ENCODE measurements at regions not wholly inside any gene's neighbourhood (a gene's known extent, or its start where the extent isn't known, plus 50 kb on each side); places are given as distances from the start of the nearest gene placed in this dataset.
"Not testable (repeated sequence)": the region's sequence is repeated elsewhere in the genome, so short reads cannot be mapped to it uniquely, and the experiment has no call there.

- Histone ChIP-seq H3K4me3 (replicated peaks; ENCODE audit: low read depth, low read length) (no peak overlapping the region), H3K36me3 (ENCODE audit: control insufficient read depth, insufficient read depth, low read length) (no peaks in the 10 kb centered on the region), H3K27me3 (replicated peaks; ENCODE audit: control insufficient read depth, insufficient read depth, low read length) (no peaks in the 10 kb centered on the region)
- no peak for DNase-seq (ENCODE audit: extremely low read depth, insufficient read length)
- no peak for TF ChIP-seq CTCF (IDR thresholded peaks at IDR 0.05; ENCODE audit: insufficient read depth, low read length, poor library complexity, severe bottlenecking)
Observed at GRCh38 chr14:44385906-44386305, 121.2 kb downstream of the FSCB start.

- H3K4me3 ChIP-seq (replicated peaks; ENCODE audit: low read depth, low read length); H3K27me3 ChIP-seq (replicated peaks; ENCODE audit: control insufficient read depth, insufficient read depth, low read length); H3K36me3 ChIP-seq (ENCODE audit: control insufficient read depth, insufficient read depth, low read length); DNase-seq (ENCODE audit: extremely low read depth, insufficient read length): not testable (repeated sequence)
Observed at GRCh38 chr14:44385296-44385695, 121.8 kb downstream of the FSCB start.

- not testable (repeated sequence) for H3K36me3 ChIP-seq (ENCODE audit: control insufficient read depth, insufficient read depth, low read length); H3K4me3 ChIP-seq (replicated peaks; ENCODE audit: low read depth, low read length); DNase-seq (ENCODE audit: extremely low read depth, insufficient read length); H3K27me3 ChIP-seq (replicated peaks; ENCODE audit: control insufficient read depth, insufficient read depth, low read length)
Observed at GRCh38 chr14:44384601-44385293, 122.3 kb downstream of the FSCB start.

DNA sequence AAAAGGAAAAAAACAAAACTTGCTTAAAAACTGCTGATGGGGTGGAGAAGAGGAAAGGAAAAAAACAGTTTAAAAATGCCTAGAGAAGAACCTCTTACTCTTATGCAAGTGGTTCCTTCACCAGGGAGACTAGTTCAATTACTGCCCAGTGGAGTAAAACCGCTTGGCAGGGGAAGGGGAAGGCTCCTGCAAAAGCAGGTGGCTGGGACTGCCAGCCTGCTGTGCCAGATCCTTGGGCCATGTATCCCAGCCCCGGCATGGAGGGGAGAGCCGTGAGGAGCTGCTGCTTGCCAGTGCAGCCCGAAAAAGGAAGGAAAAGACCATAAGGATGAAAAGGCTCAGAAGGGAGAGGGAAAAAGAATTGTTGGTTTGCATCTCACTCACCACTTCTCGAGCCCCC lies 123.0 kb downstream of the FSCB start:
- DNase-seq (ENCODE audit: extremely low read depth, insufficient read length), result no peak
- Histone ChIP-seq H3K36me3 (ENCODE audit: control insufficient read depth, insufficient read depth, low read length) (no peaks in the 10 kb centered on the region), H3K27me3 (replicated peaks; ENCODE audit: control insufficient read depth, insufficient read depth, low read length) (no peaks in the 10 kb centered on the region), H3K4me3 (replicated peaks; ENCODE audit: low read depth, low read length) (no peak overlapping the region)
- TF ChIP-seq CTCF (IDR thresholded peaks at IDR 0.05; ENCODE audit: insufficient read depth, low read length, poor library complexity, severe bottlenecking), result no peak

DNA sequence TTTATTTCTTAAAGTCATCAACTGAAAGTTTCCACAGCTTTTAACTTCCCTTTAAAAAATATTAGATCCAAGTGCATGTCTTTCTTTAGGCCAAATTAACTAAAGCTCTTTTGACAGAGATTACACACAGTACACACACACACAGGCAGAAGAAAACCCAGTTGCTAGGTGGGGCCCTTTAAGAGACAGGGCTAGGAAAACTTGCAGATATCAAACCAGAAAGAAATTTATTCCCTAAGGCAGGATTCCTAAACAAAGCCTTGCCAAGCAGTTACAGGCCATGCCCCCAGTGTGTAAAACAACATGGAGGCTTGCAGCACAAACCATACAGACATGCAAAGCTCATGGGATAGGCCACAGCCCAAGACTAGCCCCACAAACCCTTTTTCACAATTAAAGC lies 123.4 kb downstream of the FSCB start:
- TF ChIP-seq CTCF (IDR thresholded peaks at IDR 0.05; ENCODE audit: insufficient read depth, low read length, poor library complexity, severe bottlenecking), result no peak
- no peaks in the 10 kb centered on the region for H3K27me3 ChIP-seq (replicated peaks; ENCODE audit: control insufficient read depth, insufficient read depth, low read length)
- no peak overlapping the region for H3K4me3 ChIP-seq (replicated peaks; ENCODE audit: low read depth, low read length)
- no peak for DNase-seq (ENCODE audit: extremely low read depth, insufficient read length)
- no peaks in the 10 kb centered on the region for H3K36me3 ChIP-seq (ENCODE audit: control insufficient read depth, insufficient read depth, low read length)

DNA sequence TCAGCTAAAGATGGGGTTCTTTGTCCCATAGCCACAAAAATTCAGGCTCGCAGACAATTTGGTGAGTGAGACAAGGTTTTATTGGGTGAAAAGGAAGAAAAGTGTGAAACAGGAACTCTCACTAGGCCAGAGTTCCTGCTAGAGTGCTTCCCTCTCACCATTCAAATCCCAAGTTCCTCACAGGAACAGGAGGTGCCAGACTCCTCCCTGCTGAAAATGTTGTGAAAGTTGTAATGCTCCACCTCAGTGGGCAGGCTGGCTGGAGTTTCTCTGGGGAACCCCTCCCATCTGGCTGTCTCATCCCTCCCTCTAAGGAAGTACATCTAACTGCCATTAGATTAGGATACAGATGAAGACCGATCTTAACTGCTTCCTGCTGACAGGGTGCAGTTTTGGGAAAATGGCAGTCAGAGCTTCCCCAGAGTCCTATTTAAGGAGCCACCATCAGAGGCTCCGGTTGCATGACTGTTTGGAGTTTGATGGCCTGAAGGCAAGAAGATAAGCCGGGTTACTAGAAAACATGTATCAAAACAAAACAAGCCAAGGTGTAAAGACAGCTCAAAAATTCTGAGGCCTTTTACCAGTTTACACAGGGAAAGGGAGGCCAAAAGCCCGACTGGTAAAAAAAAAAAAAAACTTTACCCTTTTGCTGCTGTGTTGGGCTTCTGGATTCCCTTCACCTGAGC lies 127.6 kb downstream of the FSCB start:
- Histone ChIP-seq H3K27me3 (replicated peaks; ENCODE audit: control insufficient read depth, insufficient read depth, low read length) (no peaks in the 10 kb centered on the region), H3K4me3 (replicated peaks; ENCODE audit: low read depth, low read length) (no peak overlapping the region), H3K36me3 (ENCODE audit: control insufficient read depth, insufficient read depth, low read length) (no peaks in the 10 kb centered on the region)
- no peak for DNase-seq (ENCODE audit: extremely low read depth, insufficient read length)
- no peak for TF ChIP-seq CTCF (IDR thresholded peaks at IDR 0.05; ENCODE audit: insufficient read depth, low read length, poor library complexity, severe bottlenecking)

Measured in GM06990 (cell line).